ENCODE measurements at regions not wholly inside any gene's neighbourhood (a gene's known extent, or its start where the extent isn't known, plus 50 kb on each side); places are given as distances from the start of the nearest gene placed in this dataset.
A peak's percentile ranks its signal among the peaks of the same experiment; 100 is the strongest.

DNA sequence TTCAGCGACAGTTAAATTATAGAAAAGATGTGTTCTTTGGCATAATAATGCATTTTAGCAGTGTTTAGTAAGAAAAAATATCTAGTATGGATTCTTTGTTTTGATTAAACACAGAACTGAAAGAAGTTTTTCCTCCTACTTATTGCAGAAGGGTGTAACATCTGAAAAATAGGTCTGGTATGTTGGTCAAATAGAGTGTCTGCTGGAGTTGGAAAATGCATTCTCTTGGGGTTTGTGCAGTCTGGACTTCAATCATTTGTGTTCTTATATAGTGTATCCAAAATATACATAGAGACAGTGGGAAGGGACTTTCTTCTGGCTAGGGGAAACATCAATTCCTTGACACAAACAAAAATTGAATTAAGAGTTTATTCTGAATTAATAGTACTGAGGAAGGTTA lies 132.4 kb upstream of the MAN1A1 start:
- H3K36me3 Mint-ChIP-seq (ENCODE audit: low read depth), result peaks cover 3% of the 10 kb centered on the region
- no peak overlapping the region for H3K4me3 Mint-ChIP-seq
- H3K4me1 Mint-ChIP-seq (ENCODE audit: low read depth), result no peaks in the 10 kb centered on the region
- H3K27ac Mint-ChIP-seq, result no peak overlapping the region
- H3K9me3 Mint-ChIP-seq, result no peaks in the 10 kb centered on the region
- peaks cover 16% of the 10 kb centered on the region for H3K27me3 Mint-ChIP-seq (ENCODE audit: low read depth)

DNA sequence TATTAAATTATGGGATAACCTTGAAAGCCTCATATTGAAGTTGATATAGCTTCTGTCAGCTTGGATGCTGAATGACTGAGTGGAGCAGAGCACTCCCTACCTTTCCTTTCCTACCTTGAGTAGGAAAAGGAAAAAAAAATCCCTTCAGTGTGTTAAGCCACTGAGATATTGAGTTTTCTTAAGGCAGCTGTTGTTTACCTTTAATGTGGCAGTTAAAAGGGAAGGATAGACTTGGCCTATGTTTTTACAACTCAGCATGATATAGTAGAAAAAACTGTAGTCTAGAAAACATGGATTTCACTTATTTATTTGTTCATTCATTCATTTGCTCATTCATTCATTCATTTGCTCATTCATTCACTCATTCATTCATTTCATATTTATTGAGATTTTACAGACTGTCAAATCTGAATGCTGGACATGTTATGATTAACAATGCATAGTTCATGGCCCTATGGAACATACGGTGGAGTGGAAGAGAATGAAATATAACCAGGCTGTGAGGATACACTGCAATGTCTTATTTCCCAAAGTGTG lies 131.5 kb upstream of the MAN1A1 start:
- Mint-ChIP-seq H3K27me3 (ENCODE audit: low read depth) (peaks cover 20% of the 10 kb centered on the region), H3K27ac (no peak overlapping the region), H3K4me3 (no peak overlapping the region), H3K4me1 (ENCODE audit: low read depth) (peaks cover 1% of the 10 kb centered on the region), H3K9me3 (no peaks in the 10 kb centered on the region), H3K36me3 (ENCODE audit: low read depth) (peaks cover 3% of the 10 kb centered on the region)

DNA sequence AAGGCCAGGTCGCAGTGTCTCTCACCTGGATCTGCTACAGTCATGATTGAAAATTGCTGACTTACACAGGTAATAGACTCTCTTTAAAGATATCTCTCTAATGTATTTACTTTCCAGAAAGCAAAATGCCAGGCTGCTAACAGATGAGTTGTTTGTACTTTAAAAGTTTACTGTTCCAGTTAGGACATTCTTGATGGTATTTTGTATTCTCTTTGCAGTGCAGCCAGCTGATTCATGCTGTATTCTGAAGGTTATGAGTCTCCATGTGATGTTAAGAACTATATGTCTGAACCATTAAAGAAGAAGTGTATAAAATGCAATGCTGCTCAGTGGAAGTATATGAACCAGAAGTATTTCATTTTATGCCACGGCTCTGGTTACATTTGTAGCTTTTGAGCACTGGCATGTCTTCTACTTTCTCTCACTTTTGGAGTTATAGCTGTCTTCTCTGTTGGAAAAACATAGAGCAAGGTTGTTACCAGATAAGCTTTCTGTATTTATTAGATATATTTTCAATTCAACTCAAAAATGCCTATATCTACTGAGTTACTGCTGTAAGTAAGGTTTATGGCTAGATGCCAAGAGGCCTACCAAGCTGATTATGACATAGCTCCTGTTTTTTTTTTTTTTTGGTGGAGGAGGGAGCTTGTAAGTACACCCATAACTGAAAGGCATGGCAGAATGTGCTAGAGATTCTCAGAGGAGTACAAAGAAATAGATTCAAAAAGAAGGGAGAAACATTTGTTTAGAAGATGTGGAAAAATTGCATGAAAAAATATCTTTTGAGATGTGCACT lies 130.5 kb upstream of the MAN1A1 start:
- Mint-ChIP-seq H3K27ac (no peak overlapping the region), H3K4me3 (no peak overlapping the region), H3K36me3 (ENCODE audit: low read depth) (peaks cover 3% of the 10 kb centered on the region), H3K9me3 (no peaks in the 10 kb centered on the region), H3K4me1 (ENCODE audit: low read depth) (peaks cover 1% of the 10 kb centered on the region), H3K27me3 (ENCODE audit: low read depth) (peaks cover 20% of the 10 kb centered on the region)

DNA sequence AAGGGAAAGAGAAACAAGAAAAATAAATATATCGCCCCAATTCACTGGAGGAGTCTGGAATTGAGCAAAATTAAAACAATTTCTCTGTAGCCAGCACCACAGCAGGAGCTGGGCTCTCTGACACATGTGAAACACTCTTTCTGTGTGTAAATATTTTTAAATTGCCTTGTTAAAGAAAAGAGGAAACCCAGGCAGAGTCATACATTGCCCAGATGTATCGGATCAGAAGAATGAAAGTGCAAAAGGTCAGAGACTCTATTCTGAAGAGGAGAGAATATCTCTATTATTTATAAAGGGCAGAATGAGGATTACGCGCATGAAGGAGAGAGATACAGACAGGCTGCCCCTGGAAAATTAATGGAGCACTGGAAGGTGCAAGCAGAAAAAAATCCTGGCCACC lies 127.0 kb upstream of the MAN1A1 start:
- H3K4me1 Mint-ChIP-seq (ENCODE audit: low read depth), result peaks cover 1% of the 10 kb centered on the region
- no peak overlapping the region for H3K27ac Mint-ChIP-seq
- H3K4me3 Mint-ChIP-seq, result no peak overlapping the region
- H3K36me3 Mint-ChIP-seq (ENCODE audit: low read depth), result peaks cover 8% of the 10 kb centered on the region
- H3K27me3 Mint-ChIP-seq (ENCODE audit: low read depth), result peaks cover 38% of the 10 kb centered on the region
- peaks cover 4% of the 10 kb centered on the region for H3K9me3 Mint-ChIP-seq

DNA sequence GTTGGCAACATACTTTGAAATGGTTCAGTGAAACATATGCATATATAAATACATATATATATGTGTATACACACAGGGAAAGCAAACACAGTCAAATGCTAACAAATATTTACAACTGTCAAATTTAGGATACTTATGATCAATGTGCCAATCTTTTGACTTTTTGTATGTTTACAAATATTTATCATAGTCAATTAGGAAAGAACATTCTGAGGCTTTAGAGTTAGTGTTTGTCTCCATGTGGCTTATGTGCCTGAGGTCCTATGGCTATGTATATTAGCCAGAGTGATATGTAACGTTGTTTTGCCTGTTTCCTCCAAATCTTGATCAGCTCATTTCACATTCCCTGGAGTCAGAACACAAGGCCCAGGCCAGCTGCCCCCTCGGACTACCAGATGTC lies 126.5 kb upstream of the MAN1A1 start:
- H3K4me1 Mint-ChIP-seq (ENCODE audit: low read depth), result peaks cover 7% of the 10 kb centered on the region
- peaks cover 5% of the 10 kb centered on the region for H3K36me3 Mint-ChIP-seq (ENCODE audit: low read depth)
- H3K4me3 Mint-ChIP-seq, result no peak overlapping the region
- peaks cover 38% of the 10 kb centered on the region for H3K27me3 Mint-ChIP-seq (ENCODE audit: low read depth)
- peaks cover 4% of the 10 kb centered on the region for H3K9me3 Mint-ChIP-seq
- H3K27ac Mint-ChIP-seq, result no peak overlapping the region

DNA sequence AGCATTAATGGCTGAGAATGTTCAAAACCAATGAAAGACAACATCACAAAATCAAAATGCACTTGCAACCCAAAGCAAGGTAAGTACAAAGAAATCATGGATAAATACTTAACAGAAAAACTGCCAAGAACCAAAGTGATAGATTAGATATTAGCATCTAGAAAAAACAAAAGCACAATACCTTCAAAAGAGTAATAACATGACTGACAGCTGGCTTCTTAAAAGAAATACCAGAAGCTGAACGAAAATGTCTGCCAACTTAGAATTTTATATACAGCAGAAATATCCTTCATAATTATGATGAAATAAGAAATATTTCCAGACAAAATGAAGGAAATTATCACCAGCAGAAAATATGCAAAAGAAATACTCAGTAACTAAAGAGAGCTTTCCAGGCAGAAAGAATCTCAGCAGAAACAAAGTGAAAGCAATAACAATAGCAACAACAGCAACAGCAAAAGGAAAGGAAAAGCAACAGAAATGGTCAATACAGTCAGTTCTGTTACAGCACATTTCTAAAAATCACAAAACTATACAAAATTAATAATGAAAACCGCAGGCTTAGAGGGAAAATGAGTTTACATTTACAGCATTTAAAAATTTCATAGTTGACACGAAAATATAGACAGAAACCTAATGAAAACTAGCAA lies 121.5 kb upstream of the MAN1A1 start:
- Mint-ChIP-seq H3K9me3 (peaks cover 4% of the 10 kb centered on the region), H3K27ac (peak overlapping the region; percentile 39), H3K27me3 (ENCODE audit: low read depth) (peaks cover 27% of the 10 kb centered on the region), H3K4me3 (peak overlapping the region; percentile 34), H3K4me1 (ENCODE audit: low read depth) (peaks cover 26% of the 10 kb centered on the region), H3K36me3 (ENCODE audit: low read depth) (peaks cover 10% of the 10 kb centered on the region)

DNA sequence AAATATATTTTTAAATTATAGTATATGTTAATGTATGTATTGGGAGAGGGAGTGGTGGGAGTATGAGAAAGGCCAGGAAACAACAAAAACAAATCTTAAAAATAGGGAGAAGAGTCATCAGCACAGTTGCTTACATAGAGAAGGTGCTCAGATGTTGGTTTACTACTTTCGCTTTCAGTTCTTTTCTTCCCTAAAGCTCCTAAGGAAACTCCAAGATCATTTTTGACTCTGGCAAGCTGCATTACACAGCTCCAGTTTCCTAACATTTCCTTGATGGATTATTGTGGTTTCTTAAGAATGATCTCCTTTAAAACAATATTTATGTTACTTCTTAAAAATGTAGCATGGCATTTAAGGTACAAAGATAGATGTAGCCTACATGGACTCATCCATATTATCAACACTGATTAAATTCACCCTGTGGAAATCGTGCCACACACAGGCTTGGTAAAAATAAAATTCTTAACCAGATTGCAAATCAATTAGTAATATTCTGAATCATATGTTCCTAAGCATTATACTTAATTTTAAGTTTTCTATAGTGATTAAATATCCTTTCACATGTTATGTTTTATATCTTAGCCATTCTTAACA lies 118.0 kb upstream of the MAN1A1 start:
- peaks cover 42% of the 10 kb centered on the region for H3K4me1 Mint-ChIP-seq (ENCODE audit: low read depth)
- H3K36me3 Mint-ChIP-seq (ENCODE audit: low read depth), result peaks cover 27% of the 10 kb centered on the region

DNA sequence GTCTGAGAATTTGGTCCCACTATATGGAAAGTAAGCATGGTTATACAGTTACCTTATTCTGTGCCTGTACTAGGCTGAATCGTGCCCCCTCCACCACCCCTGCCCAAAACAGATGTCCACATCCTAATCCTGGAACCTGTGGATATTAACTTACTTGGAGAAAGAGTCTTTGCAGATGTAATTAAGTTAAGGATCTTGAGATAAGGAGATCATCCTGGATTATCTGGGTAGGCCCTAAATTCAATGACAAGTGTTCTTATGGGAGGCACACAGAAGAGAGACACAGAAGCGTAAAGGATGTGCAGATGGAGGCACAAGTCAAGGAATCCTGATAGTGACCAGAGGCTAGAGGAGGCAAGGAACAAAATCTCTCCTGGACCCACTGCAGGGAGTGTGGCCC lies 116.7 kb upstream of the MAN1A1 start:
- no peak overlapping the region for H3K4me3 Mint-ChIP-seq

More for the DNA sequence above, 118.0 kb upstream of the MAN1A1 start:
- peaks cover 6% of the 10 kb centered on the region for H3K27me3 Mint-ChIP-seq (ENCODE audit: low read depth)
- peaks cover 14% of the 10 kb centered on the region for H3K9me3 Mint-ChIP-seq
- no peak overlapping the region for H3K4me3 Mint-ChIP-seq
- H3K27ac Mint-ChIP-seq, result no peak overlapping the region

GRCh38 chr6:119463081-119463626 lies 113.6 kb upstream of the MAN1A1 start:
- Mint-ChIP-seq H3K27ac (peak overlapping the region; percentile 95), H3K27me3 (ENCODE audit: low read depth) (no peaks in the 10 kb centered on the region), H3K4me3 (peak overlapping the region; percentile 54), H3K9me3 (peaks cover 43% of the 10 kb centered on the region), H3K36me3 (ENCODE audit: low read depth) (peaks cover 46% of the 10 kb centered on the region), H3K4me1 (ENCODE audit: low read depth) (peaks cover 59% of the 10 kb centered on the region)

More for the DNA sequence above, 116.7 kb upstream of the MAN1A1 start:
- H3K4me1 Mint-ChIP-seq (ENCODE audit: low read depth), result peaks cover 48% of the 10 kb centered on the region
- peaks cover 31% of the 10 kb centered on the region for H3K36me3 Mint-ChIP-seq (ENCODE audit: low read depth)
- H3K27ac Mint-ChIP-seq, result no peak overlapping the region
- no peaks in the 10 kb centered on the region for H3K27me3 Mint-ChIP-seq (ENCODE audit: low read depth)
- H3K9me3 Mint-ChIP-seq, result peaks cover 21% of the 10 kb centered on the region

DNA sequence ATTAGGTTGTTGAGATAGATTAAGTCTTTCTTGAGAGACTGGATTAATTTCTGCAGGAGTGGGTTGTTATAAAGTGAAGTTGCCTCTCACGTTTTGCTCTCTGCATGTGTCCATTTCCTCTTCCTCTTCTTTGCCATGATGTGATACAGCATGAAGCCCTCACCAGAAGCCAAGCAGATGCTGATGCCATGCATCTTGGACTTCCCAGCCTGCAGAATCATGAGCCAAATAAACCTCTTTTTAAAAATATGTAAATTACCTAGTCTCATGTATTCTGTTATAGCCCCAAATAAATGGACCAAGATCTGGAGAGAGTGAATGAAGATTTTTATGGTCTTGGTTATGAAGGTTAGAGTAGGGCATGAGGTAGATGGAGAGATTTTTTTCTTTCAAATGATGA lies 111.6 kb upstream of the MAN1A1 start:
- Mint-ChIP-seq H3K36me3 (ENCODE audit: low read depth) (peaks cover 46% of the 10 kb centered on the region), H3K4me3 (no peak overlapping the region), H3K27ac (no peak overlapping the region), H3K27me3 (ENCODE audit: low read depth) (peaks cover 2% of the 10 kb centered on the region), H3K9me3 (peaks cover 43% of the 10 kb centered on the region), H3K4me1 (ENCODE audit: low read depth) (peaks cover 44% of the 10 kb centered on the region)

GRCh38 chr6:119459207-119459974 lies 109.8 kb upstream of the MAN1A1 start:
- Mint-ChIP-seq H3K9me3 (peaks cover 35% of the 10 kb centered on the region), H3K36me3 (ENCODE audit: low read depth) (peaks cover 38% of the 10 kb centered on the region), H3K4me3 (no peak overlapping the region), H3K27ac (peak overlapping the region; percentile 23), H3K27me3 (ENCODE audit: low read depth) (peaks cover 10% of the 10 kb centered on the region), H3K4me1 (ENCODE audit: low read depth) (peaks cover 42% of the 10 kb centered on the region)

GRCh38 chr6:119454714-119455113 lies 105.2 kb upstream of the MAN1A1 start:
- Mint-ChIP-seq H3K4me1 (ENCODE audit: low read depth) (peaks cover 16% of the 10 kb centered on the region), H3K9me3 (peaks cover 26% of the 10 kb centered on the region), H3K27ac (no peak overlapping the region), H3K36me3 (ENCODE audit: low read depth) (peaks cover 20% of the 10 kb centered on the region), H3K27me3 (ENCODE audit: low read depth) (peaks cover 17% of the 10 kb centered on the region), H3K4me3 (no peak overlapping the region)

DNA sequence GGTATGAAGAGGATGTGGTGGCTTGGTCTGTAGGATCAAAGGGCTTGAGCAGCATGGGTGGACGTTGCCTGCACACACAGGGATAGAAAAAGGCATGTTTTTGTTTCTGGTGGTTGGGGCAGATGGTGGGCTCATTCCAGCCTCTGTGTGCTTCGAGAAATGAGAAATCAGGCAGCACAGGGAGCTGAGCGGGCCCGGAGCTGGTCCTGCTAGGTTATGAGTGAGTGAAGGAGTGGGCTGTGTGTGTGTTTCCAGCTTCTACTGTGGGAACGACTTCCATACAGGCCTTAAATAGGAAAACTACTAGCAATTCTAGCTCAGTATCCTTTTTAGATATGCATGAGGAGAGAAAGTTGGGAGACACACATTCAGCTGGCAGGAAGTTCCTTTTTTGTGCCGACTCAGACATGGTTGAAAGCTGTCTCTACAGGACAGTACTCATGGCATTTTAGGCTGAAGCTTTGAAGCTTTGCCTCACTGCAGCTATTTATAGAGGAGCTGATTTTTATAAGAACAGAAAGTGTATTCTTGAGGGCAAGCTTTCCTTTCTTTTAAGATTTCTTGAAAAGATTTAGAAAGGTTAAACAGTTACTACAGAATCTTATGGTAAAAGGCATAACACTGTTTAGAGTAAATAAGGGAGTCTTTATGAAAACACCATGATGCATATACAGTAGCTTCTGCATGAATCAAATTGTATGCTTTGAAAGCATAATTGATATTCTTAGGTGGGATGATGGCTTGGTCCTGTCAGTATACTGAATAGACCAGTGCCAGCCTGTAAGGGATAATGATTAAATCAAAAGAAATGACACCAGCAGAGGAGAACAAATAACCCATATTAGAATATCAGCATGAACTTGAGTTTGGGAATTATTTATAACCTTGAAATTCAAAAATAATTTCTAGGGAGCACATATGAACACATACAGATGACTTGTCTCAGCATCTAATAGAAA lies 104.0 kb upstream of the MAN1A1 start:
- H3K9me3 Mint-ChIP-seq, result peaks cover 17% of the 10 kb centered on the region

More for the DNA sequence above, 104.0 kb upstream of the MAN1A1 start:
- Mint-ChIP-seq H3K27ac (no peak overlapping the region), H3K27me3 (ENCODE audit: low read depth) (peaks cover 17% of the 10 kb centered on the region), H3K4me1 (ENCODE audit: low read depth) (peaks cover 13% of the 10 kb centered on the region), H3K4me3 (no peak overlapping the region), H3K36me3 (ENCODE audit: low read depth) (peaks cover 11% of the 10 kb centered on the region)

Data from T-helper 1 cell treated with Interleukin-12 subunit alpha and Interleukin-12 subunit beta and Interleukin-4 antibody, amounts not matched to agents 30 μg/mL and 1 μg/mL, for 36 hours (primary cell).